Upper lobe of left lung (tissue), 6 donors: ENCODE measurements at regions not wholly inside any gene's neighbourhood (a gene's known extent, or its start where the extent isn't known, plus 50 kb on each side); places are given as distances from the start of the nearest gene placed in this dataset.
"Not testable (repeated sequence)": the region's sequence is repeated elsewhere in the genome, so short reads cannot be mapped to it uniquely, and the experiment has no call there.

Source experiments
- ATAC-seq, 2 donors: fragments of 200-7000 bp; cut with Tn5 transposase; one replicate each; pipeline ENCODE4 v1.9.1; 2022; ENCODE audit warnings: mild to moderate bottlenecking in 2 of 2, moderate library complexity in 2 of 2; ENCODE audit not compliant: low FRiP score in 2 of 2
- DNase-seq, 2 donors: peaks; one replicate each; pipeline ENCODE4 v3.0.0-alpha.2; 2019 to 2020
- H3K27ac ChIP-seq, 4 donors: fragments of 200-600 bp; sonication (generic); one replicate each; pipeline ENCODE4 v1.5.1; 2016 to 2019
- H3K27me3 ChIP-seq, 4 donors: fragments of 200-600 bp; sonication (generic); one replicate each; pipeline ENCODE4 v1.5.1; 2017 to 2019
- H3K36me3 ChIP-seq, 4 donors: fragments of 200-600 bp; sonication (generic); one replicate each; pipeline ENCODE4 v1.5.1; 2016 to 2019
- H3K4me1 ChIP-seq, 4 donors: fragments of 200-600 bp; sonication (generic); one replicate each; pipeline ENCODE4 v1.5.1; 2018 to 2019
- H3K4me3 ChIP-seq, 4 donors: fragments of 200-600 bp; sonication (generic); one replicate each; pipeline ENCODE4 v1.5.1; 2017 to 2019; ENCODE audit warnings: mild to moderate bottlenecking in 2 of 4, moderate library complexity in 1 of 4
- H3K9me3 ChIP-seq, 4 donors: fragments of 200-600 bp; sonication (generic); one replicate each; pipeline ENCODE4 v1.5.1; 2018 to 2019
- EP300 ChIP-seq, 4 donors: sonication (generic); formaldehyde crosslinking; IDR thresholded peaks; one replicate each; pipeline ENCODE4 v1.5.1; 2017; ENCODE audit warnings: antibody characterized with exemption in 4 of 4, control low read depth in 2 of 4
- POLR2A ChIP-seq, 4 donors: fragments of 450-650 bp; IDR thresholded peaks; one replicate each; pipeline ENCODE4 v1.5.1; 2016 to 2017; ENCODE audit warnings: antibody characterized with exemption in 4 of 4, mild to moderate bottlenecking in 2 of 4
- POLR2AphosphoS5 ChIP-seq, 2 donors: sonication (generic); formaldehyde crosslinking; IDR thresholded peaks; one replicate each; pipeline ENCODE4 v1.5.1; 2017; ENCODE audit warnings: antibody characterized with exemption in 2 of 2
- WGBS, 2 donors: methylation state at CpG; one replicate each; pipeline ENCODE4 v1.1.5; 2017 to 2018; 5-methylcytosine and 5-hydroxymethylcytosine counted together
- TF ChIP-seq, protein P1 (sequence below), 6 experiments: fragments of 450-650 bp in 4 of 6; fragments of 200-600 bp in 2 of 6; sonication (generic) in 2 of 6; IDR thresholded peaks; one replicate each; pipeline ENCODE4 v1.5.1; 2016 to 2019; ENCODE audit warnings: antibody characterized with exemption in 6 of 6
- donor health status: DM: no; HTN: no; CAD: no; lungs with moderate emphysema.
- donor health status: DM: no; HTN: yes; CAD: no; lungs with severe emphysema.

DNA sequence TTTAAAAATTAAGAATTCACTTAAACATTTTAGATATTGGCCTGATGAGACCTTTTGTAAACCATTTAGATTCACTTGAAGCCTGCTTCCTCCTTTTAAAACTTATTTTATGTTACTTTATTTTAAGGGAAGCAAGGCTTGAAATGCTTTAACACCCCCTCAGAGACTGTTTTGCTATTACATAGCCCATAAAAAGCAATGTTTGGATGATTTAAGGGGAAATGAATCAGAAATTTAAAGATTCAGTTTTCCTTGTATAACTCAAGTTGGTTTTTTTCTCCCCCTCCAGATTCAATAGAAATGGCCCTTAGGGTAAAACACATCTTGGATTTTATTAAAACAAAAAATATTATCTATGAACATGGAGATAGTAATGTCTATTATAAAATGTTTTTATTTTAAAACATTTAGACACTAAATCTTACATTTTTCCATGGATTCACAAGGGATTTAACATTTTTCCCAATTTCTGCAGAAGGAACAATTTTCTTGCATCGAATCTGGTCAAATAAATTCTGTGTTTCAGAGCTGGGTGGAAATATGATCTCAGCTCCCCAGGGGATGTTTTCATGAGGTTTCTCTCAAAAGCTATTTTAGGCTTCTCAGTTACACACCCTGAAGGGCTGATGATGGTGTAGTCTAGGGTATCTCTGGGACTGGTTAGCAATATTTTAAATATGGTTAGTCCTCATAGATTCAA lies 69.3 kb upstream of the WARS2 start:
- DNase-seq, result no peak

DNA sequence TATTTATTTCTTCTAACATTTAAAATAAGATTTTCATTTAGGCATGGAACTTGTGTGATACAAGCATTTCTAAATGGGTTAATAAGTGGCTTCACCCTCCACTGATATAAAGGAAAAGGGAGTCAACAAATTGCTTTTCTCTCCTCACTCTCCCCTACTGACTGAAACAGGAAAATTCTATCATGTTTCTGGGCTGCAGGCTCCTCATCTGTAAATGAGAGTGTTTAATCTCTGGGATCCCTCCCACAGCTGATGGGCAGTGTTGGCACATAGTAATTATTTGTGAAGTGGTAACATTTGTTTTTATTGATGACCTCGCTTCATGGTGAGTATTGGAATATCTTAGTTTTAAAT lies 69.8 kb upstream of the WARS2 start:
- WGBS, 2 donors, result 92 to 95% methylated on average over 1 of the region's 1 CpG

More for the DNA sequence above, 69.3 kb upstream of the WARS2 start:
- TF ChIP-seq POLR2A (IDR thresholded peaks at IDR 0.05), result no peak
- TF ChIP-seq, protein P1, sequence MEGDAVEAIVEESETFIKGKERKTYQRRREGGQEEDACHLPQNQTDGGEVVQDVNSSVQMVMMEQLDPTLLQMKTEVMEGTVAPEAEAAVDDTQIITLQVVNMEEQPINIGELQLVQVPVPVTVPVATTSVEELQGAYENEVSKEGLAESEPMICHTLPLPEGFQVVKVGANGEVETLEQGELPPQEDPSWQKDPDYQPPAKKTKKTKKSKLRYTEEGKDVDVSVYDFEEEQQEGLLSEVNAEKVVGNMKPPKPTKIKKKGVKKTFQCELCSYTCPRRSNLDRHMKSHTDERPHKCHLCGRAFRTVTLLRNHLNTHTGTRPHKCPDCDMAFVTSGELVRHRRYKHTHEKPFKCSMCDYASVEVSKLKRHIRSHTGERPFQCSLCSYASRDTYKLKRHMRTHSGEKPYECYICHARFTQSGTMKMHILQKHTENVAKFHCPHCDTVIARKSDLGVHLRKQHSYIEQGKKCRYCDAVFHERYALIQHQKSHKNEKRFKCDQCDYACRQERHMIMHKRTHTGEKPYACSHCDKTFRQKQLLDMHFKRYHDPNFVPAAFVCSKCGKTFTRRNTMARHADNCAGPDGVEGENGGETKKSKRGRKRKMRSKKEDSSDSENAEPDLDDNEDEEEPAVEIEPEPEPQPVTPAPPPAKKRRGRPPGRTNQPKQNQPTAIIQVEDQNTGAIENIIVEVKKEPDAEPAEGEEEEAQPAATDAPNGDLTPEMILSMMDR (IDR thresholded peaks at IDR 0.05), result no peak
- no peak for TF ChIP-seq POLR2AphosphoS5 (IDR thresholded peaks at IDR 0.05)
- TF ChIP-seq EP300 (IDR thresholded peaks at IDR 0.05), result no peak
- Histone ChIP-seq H3K27ac (no peak overlapping the region), H3K36me3 (no peaks in the 10 kb centered on the region), H3K4me1 (no peaks in the 10 kb centered on the region), H3K4me3 (no peak overlapping the region), H3K9me3 (no peaks in the 10 kb centered on the region), H3K27me3 (no peaks in the 10 kb centered on the region)
- WGBS, 2 donors, result 86 to 88% methylated on average over 1 of the region's 1 CpG
- peak in 1 of 2 donors; percentile 74 for ATAC-seq

DNA sequence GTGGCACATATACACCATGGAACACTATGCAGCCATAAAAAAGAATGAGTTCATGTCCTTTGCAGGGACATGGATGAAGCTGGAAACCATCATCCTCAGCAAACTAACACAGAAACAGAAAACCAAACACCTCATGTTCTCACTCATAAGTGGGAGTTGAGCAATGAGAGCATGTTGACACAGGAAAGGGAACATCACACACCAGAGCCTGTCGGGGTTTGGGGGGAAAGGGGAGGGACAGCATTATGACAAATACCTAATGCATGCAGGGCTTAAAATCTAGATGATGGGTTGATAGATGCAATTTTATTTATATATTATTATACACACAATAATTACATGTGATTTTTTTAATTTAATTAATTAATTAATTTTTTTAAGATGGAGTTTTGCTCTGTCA lies 72.8 kb upstream of the WARS2 start:
- H3K4me3 ChIP-seq, ATAC-seq, H3K36me3 ChIP-seq, H3K9me3 ChIP-seq, DNase-seq, H3K27me3 ChIP-seq, H3K27ac ChIP-seq, H3K4me1 ChIP-seq: not testable (repeated sequence)
- WGBS, 2 donors, result 33 to 50% methylated on average over 1 of the region's 1 CpG

More for the DNA sequence above, 69.8 kb upstream of the WARS2 start:
- ATAC-seq (no peak), DNase-seq (no peak)
- no peaks in the 10 kb centered on the region for H3K27me3 ChIP-seq
- no peak overlapping the region for H3K4me3 ChIP-seq
- H3K4me1 ChIP-seq, result no peaks in the 10 kb centered on the region
- no peaks in the 10 kb centered on the region for H3K9me3 ChIP-seq
- H3K36me3 ChIP-seq, result no peaks in the 10 kb centered on the region
- TF ChIP-seq, protein P1 (IDR thresholded peaks at IDR 0.05), result no peak
- TF ChIP-seq POLR2AphosphoS5 (IDR thresholded peaks at IDR 0.05) (no peak), POLR2A (IDR thresholded peaks at IDR 0.05) (no peak), EP300 (IDR thresholded peaks at IDR 0.05) (no peak)
- H3K27ac ChIP-seq, result no peak overlapping the region

DNA sequence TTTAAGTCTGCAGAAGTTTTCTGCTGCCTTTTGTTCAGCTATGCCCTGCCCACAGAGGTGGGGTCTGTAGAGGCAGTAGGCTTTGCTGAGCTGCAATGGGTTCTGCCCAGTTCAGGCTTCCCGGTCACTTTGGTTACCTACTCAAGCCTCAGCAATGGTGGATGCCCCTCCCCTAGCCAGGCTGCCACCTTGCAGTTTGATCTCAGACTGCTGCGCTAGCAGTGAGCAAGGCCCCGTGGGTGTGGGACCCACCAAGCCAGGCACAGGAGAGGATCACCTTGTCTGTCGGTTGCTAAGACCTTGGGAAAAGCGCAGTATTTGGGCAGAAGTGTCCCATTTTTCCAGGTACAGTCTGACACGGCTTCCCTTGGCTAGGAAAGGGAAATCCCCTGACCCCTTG lies 74.5 kb upstream of the WARS2 start:
- peak in 1 of 2 donors; percentile 12 for DNase-seq
- not testable (repeated sequence) for H3K9me3 ChIP-seq, ATAC-seq, H3K27ac ChIP-seq, H3K36me3 ChIP-seq, H3K4me3 ChIP-seq, H3K4me1 ChIP-seq, H3K27me3 ChIP-seq
- WGBS, 2 donors, result 85 to 100% methylated on average over 5 to 6 of the region's 6 CpGs

DNA sequence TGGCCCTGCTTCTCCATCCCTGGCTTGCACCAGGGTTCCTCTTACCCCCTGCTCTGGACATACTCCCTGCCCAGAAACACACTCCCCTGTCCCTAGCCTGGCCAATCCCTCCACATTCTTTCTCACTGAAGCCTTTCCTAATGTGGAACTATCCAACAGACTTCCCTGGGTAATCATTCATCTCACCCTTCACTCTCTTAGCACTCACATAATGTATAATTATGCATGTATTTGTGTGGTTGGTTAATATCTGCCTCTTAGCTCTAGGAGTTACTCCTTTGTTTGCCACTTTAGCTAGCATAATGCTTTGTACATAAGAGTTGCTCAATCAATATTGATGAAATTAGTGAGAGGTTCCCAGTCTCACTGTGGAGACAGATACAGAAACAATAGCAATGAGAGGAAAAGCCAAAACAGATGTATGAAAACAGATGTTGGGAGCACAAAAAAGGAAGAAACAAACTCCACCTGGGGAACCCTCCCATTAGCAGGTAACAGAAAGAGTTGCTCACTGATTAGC lies 76.9 kb upstream of the WARS2 start:
- no peaks in the 10 kb centered on the region for H3K4me1 ChIP-seq
- H3K27ac ChIP-seq, result no peak overlapping the region
- ATAC-seq, result no peak
- H3K27me3 ChIP-seq, result no peaks in the 10 kb centered on the region
- H3K36me3 ChIP-seq, result no peaks in the 10 kb centered on the region
- no peak overlapping the region for H3K4me3 ChIP-seq
- TF ChIP-seq, protein P1 (IDR thresholded peaks at IDR 0.05), result no peak
- TF ChIP-seq EP300 (IDR thresholded peaks at IDR 0.05) (no peak), POLR2AphosphoS5 (IDR thresholded peaks at IDR 0.05) (no peak), POLR2A (IDR thresholded peaks at IDR 0.05) (no peak)
- DNase-seq, result no peak
- no peaks in the 10 kb centered on the region for H3K9me3 ChIP-seq

DNA sequence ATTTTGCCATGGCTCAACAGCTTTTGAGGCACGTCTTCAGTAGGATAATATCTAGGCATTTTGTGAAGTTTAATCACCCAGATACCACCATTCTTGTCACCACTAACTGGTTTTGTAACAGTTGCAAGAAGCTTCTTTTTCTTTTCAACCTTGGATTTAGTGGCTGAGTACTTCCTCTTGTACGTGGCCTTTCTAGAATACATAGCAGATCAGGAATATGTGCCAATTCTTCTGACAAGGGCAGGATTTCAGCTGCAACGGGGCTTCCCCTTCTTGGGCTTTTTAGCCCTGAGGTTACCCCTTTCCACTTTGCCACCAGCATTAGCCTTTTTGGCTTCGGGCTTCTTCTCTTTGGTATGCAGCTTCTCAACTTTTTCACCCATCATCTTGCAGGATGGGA lies 79.3 kb upstream of the WARS2 start:
- Histone ChIP-seq H3K27ac (no peak overlapping the region), H3K36me3 (no peaks in the 10 kb centered on the region), H3K4me1 (no peaks in the 10 kb centered on the region), H3K27me3 (no peaks in the 10 kb centered on the region), H3K4me3 (no peak overlapping the region), H3K9me3 (no peaks in the 10 kb centered on the region)
- TF ChIP-seq, protein P1 (IDR thresholded peaks at IDR 0.05), result no peak
- no peak for TF ChIP-seq POLR2A (IDR thresholded peaks at IDR 0.05)
- no peak for TF ChIP-seq POLR2AphosphoS5 (IDR thresholded peaks at IDR 0.05)
- TF ChIP-seq EP300 (IDR thresholded peaks at IDR 0.05), result no peak
- DNase-seq, result no peak
- 58 to 64% methylated on average over 4 of the region's 4 CpGs for WGBS, 2 donors
- no peak for ATAC-seq
